GM23338 (cell line): ENCODE measurements at regions not wholly inside any gene's neighbourhood (a gene's known extent, or its start where the extent isn't known, plus 50 kb on each side); places are given as distances from the start of the nearest gene placed in this dataset.

ENCODE experiments used
- ATAC-seq: fragments of 200-7000 bp; cut with Tn5 transposase; 3 replicates; pipeline ENCODE4 v1.9.1; 2020
- DNase-seq: peaks from one replicate; pipeline ENCODE4 v3.0.0-alpha.2; 2015; ENCODE audit warnings: low spot score
- H2AFZ ChIP-seq: fragments of 200-600 bp; sonication (generic); 2 replicates; pipeline ENCODE4 v1.8.0; 2016; ENCODE audit warnings: antibody characterized with exemption, mild to moderate bottlenecking, moderate library complexity
- H3F3A ChIP-seq: fragments of 200-600 bp; sonication (generic); replicated peaks from 2 replicates; pipeline ENCODE4 v1.8.0; 2017; ENCODE audit warnings: antibody characterized with exemption, mixed run types, low read depth
- H3K27ac ChIP-seq: fragments of 200-600 bp; sonication (generic); 2 replicates; pipeline ENCODE4 v1.6.1; 2016; ENCODE audit warnings: low read depth
- H3K27me3 ChIP-seq: fragments of 200-600 bp; sonication (generic); 2 replicates; pipeline ENCODE4 v1.8.0; 2016; ENCODE audit warnings: mild to moderate bottlenecking, mixed run types, moderate library complexity; ENCODE audit not compliant: insufficient read depth
- H3K36me3 ChIP-seq: fragments of 200-600 bp; sonication (generic); 2 replicates; pipeline ENCODE4 v1.8.0; 2016; ENCODE audit warnings: mild to moderate bottlenecking; ENCODE audit not compliant: insufficient read depth
- H3K4me1 ChIP-seq: fragments of 200-600 bp; sonication (generic); 2 replicates; pipeline ENCODE4 v1.8.0; 2016; ENCODE audit warnings: mild to moderate bottlenecking, moderate library complexity; ENCODE audit not compliant: insufficient read depth
- H3K4me2 ChIP-seq: fragments of 200-600 bp; sonication (generic); 2 replicates; pipeline ENCODE4 v1.7.1; 2017; ENCODE audit warnings: mixed run types
- H3K4me3 ChIP-seq: fragments of 200-600 bp; sonication (generic); 2 replicates; pipeline ENCODE4 v1.6.1; 2016; ENCODE audit warnings: mixed run types
- H3K79me2 ChIP-seq: fragments of 200-600 bp; sonication (generic); replicated peaks from 2 replicates; pipeline ENCODE4 v1.8.0; 2017; ENCODE audit warnings: mild to moderate bottlenecking; ENCODE audit not compliant: insufficient read depth
- H3K9me2 ChIP-seq: fragments of 200-600 bp; sonication (generic); 2 replicates; pipeline ENCODE4 v1.8.0; 2017; ENCODE audit not compliant: insufficient read depth
- H4K20me1 ChIP-seq: fragments of 200-600 bp; sonication (generic); replicated peaks from 2 replicates; pipeline ENCODE4 v1.8.0; 2017; ENCODE audit warnings: mild to moderate bottlenecking; ENCODE audit not compliant: insufficient read depth
- H3K27ac Mint-ChIP-seq: 2 replicates; pipeline ENCODE4 v1.8.0; 2020; ENCODE audit warnings: inconsistent platforms, mild to moderate bottlenecking, moderate library complexity, mixed read lengths
- H3K27me3 Mint-ChIP-seq: 3 replicates; pipeline ENCODE4 v1.8.0; 2022; ENCODE audit warnings: low read depth, mild to moderate bottlenecking, moderate library complexity, mixed read lengths, inconsistent platforms; ENCODE audit not compliant: insufficient read depth, poor library complexity
- H3K36me3 Mint-ChIP-seq: 3 replicates; pipeline ENCODE4 v1.8.0; 2021; ENCODE audit warnings: low read depth, mild to moderate bottlenecking, inconsistent platforms, moderate library complexity, mixed read lengths
- H3K4me1 Mint-ChIP-seq: 3 replicates; pipeline ENCODE4 v1.8.0; 2020; ENCODE audit warnings: mild to moderate bottlenecking, inconsistent platforms, mixed read lengths
- H3K4me3 Mint-ChIP-seq: 3 replicates; pipeline ENCODE4 v1.8.0; 2021; ENCODE audit warnings: moderate library complexity, mild to moderate bottlenecking, inconsistent platforms, mixed read lengths
- H3K9me3 Mint-ChIP-seq: 3 replicates; pipeline ENCODE4 v1.8.0; 2020; ENCODE audit warnings: moderate library complexity, mild to moderate bottlenecking, inconsistent platforms, mixed read lengths
- CREB1 ChIP-seq: fragments of 250-450 bp; sonication (Bioruptor Pico); IDR thresholded peaks from 2 replicates; pipeline ENCODE4 v1.5.0; 2020; ENCODE audit warnings: low read depth, mild to moderate bottlenecking, moderate library complexity
- EZH2 ChIP-seq: fragments of 200-600 bp; sonication (generic); IDR thresholded peaks from one replicate; pipeline ENCODE4 v1.8.0; 2017; ENCODE audit warnings: antibody characterized with exemption, mild to moderate bottlenecking, low read depth; ENCODE audit not compliant: unreplicated experiment
- EZH2phosphoT487 ChIP-seq: fragments of 200-600 bp; sonication (generic); IDR thresholded peaks from one replicate; pipeline ENCODE4 v1.8.1; 2018; ENCODE audit warnings: antibody characterized with exemption; ENCODE audit not compliant: unreplicated experiment
- JUNB ChIP-seq: IDR thresholded peaks from one replicate; pipeline ENCODE4 v1.6.1; 2016; ENCODE audit warnings: antibody characterized with exemption; ENCODE audit not compliant: unreplicated experiment
- NANOG ChIP-seq: IDR thresholded peaks from 2 replicates; pipeline ENCODE4 v1.6.1; 2016; ENCODE audit warnings: antibody characterized with exemption, borderline replicate concordance
- POLR2AphosphoS5 ChIP-seq: IDR thresholded peaks from 2 replicates; pipeline ENCODE4 v1.6.1; 2016; ENCODE audit warnings: antibody characterized with exemption, low read depth
- STAT1 ChIP-seq: IDR thresholded peaks from one replicate; pipeline ENCODE4 v1.6.1; 2016; ENCODE audit warnings: antibody characterized with exemption; ENCODE audit not compliant: unreplicated experiment
- ZNF114 ChIP-seq: fragments of 250-450 bp; sonication (Bioruptor Pico); IDR thresholded peaks from 2 replicates; pipeline ENCODE4 v1.5.0; 2020; ENCODE audit warnings: mild to moderate bottlenecking, moderate library complexity
- ZNF331 ChIP-seq: fragments of 250-450 bp; sonication (Bioruptor Pico); IDR thresholded peaks from 2 replicates; pipeline ENCODE4 v1.5.0; 2020; ENCODE audit warnings: low read depth, mild to moderate bottlenecking, moderate library complexity
- TF ChIP-seq, protein P1 (sequence below): fragments of 250-450 bp; sonication (Bioruptor Pico); IDR thresholded peaks from 2 replicates; pipeline ENCODE4 v1.5.0; 2020; ENCODE audit warnings: mild to moderate bottlenecking, moderate library complexity
- TF ChIP-seq, protein P2 (sequence below), 2 experiments: fragments of 200-600 bp in 1 of 2; sonication (generic) in 1 of 2; conservative IDR thresholded peaks; 2 replicates each; pipeline versions ENCODE4 v1.5.1 to v1.6.1; 2016 to 2017; ENCODE audit warnings: antibody characterized with exemption in 2 of 2, low read depth in 2 of 2, mild to moderate bottlenecking in 2 of 2, moderate library complexity in 1 of 2
- TF ChIP-seq, protein P3 (sequence below): IDR thresholded peaks from one replicate; pipeline ENCODE4 v1.6.1; 2018; ENCODE audit warnings: antibody characterized with exemption; ENCODE audit not compliant: unreplicated experiment
- TF ChIP-seq, protein P4 (sequence below): IDR thresholded peaks from 2 replicates; pipeline ENCODE4 v1.6.1; 2016; ENCODE audit warnings: antibody characterized with exemption

DNA sequence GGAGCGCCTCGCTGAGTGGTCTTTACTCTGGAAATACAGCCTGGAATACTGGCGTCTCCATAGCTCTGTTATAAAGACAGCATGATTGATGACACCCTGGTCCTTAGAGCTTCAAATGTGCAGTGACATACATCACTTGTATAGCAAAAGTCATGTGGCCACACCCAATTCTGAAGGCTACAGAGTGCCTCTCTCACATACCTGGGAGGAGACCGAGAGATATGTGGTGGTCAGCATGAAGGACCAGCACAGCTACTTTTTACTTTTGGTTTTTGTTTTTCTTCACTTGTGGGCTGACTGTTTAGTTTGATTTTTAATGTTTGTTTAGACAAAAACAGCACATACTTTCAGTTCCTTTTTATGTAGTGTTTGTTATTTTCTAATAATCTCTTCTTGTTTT, 938.5 kb upstream of the SOX11 start:
- Histone ChIP-seq H3K36me3 (no peaks in the 10 kb centered on the region), H3F3A (no peaks in the 10 kb centered on the region), H3K9me2 (no peaks in the 10 kb centered on the region), H2AFZ (no peak overlapping the region), H3K27ac (no peak overlapping the region), H3K27me3 (no peaks in the 10 kb centered on the region), H3K79me2 (no peaks in the 10 kb centered on the region), H3K4me3 (no peak overlapping the region), H3K4me1 (no peaks in the 10 kb centered on the region), H3K4me2 (no peak overlapping the region), H4K20me1 (no peaks in the 10 kb centered on the region)
- no peak overlapping the region for H3K27ac Mint-ChIP-seq
- DNase-seq: no peak
- ATAC-seq: no peak
- no peak overlapping the region for H3K4me3 Mint-ChIP-seq
- no peaks in the 10 kb centered on the region for H3K4me1 Mint-ChIP-seq
- no peak for TF ChIP-seq POLR2AphosphoS5
- TF ChIP-seq, protein P1, sequence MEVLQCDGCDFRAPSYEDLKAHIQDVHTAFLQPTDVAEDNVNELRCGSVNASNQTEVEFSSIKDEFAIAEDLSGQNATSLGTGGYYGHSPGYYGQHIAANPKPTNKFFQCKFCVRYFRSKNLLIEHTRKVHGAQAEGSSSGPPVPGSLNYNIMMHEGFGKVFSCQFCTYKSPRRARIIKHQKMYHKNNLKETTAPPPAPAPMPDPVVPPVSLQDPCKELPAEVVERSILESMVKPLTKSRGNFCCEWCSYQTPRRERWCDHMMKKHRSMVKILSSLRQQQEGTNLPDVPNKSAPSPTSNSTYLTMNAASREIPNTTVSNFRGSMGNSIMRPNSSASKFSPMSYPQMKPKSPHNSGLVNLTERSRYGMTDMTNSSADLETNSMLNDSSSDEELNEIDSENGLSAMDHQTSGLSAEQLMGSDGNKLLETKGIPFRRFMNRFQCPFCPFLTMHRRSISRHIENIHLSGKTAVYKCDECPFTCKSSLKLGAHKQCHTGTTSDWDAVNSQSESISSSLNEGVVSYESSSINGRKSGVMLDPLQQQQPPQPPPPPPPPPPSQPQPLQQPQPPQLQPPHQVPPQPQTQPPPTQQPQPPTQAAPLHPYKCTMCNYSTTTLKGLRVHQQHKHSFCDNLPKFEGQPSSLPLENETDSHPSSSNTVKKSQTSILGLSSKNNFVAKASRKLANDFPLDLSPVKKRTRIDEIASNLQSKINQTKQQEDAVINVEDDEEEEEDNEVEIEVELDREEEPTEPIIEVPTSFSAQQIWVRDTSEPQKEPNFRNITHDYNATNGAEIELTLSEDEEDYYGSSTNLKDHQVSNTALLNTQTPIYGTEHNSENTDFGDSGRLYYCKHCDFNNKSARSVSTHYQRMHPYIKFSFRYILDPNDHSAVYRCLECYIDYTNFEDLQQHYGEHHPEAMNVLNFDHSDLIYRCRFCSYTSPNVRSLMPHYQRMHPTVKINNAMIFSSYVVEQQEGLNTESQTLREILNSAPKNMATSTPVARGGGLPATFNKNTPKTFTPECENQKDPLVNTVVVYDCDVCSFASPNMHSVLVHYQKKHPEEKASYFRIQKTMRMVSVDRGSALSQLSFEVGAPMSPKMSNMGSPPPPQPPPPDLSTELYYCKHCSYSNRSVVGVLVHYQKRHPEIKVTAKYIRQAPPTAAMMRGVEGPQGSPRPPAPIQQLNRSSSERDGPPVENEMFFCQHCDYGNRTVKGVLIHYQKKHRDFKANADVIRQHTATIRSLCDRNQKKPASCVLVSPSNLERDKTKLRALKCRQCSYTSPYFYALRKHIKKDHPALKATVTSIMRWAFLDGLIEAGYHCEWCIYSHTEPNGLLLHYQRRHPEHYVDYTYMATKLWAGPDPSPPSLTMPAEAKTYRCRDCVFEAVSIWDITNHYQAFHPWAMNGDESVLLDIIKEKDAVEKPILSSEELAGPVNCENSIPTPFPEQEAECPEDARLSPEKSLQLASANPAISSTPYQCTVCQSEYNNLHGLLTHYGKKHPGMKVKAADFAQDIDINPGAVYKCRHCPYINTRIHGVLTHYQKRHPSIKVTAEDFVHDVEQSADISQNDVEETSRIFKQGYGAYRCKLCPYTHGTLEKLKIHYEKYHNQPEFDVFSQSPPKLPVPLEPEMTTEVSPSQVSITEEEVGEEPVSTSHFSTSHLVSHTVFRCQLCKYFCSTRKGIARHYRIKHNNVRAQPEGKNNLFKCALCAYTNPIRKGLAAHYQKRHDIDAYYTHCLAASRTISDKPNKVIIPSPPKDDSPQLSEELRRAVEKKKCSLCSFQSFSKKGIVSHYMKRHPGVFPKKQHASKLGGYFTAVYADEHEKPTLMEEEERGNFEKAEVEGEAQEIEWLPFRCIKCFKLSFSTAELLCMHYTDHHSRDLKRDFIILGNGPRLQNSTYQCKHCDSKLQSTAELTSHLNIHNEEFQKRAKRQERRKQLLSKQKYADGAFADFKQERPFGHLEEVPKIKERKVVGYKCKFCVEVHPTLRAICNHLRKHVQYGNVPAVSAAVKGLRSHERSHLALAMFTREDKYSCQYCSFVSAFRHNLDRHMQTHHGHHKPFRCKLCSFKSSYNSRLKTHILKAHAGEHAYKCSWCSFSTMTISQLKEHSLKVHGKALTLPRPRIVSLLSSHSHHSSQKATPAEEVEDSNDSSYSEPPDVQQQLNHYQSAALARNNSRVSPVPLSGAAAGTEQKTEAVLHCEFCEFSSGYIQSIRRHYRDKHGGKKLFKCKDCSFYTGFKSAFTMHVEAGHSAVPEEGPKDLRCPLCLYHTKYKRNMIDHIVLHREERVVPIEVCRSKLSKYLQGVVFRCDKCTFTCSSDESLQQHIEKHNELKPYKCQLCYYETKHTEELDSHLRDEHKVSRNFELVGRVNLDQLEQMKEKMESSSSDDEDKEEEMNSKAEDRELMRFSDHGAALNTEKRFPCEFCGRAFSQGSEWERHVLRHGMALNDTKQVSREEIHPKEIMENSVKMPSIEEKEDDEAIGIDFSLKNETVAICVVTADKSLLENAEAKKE: no peak
- TF ChIP-seq, protein P2, sequence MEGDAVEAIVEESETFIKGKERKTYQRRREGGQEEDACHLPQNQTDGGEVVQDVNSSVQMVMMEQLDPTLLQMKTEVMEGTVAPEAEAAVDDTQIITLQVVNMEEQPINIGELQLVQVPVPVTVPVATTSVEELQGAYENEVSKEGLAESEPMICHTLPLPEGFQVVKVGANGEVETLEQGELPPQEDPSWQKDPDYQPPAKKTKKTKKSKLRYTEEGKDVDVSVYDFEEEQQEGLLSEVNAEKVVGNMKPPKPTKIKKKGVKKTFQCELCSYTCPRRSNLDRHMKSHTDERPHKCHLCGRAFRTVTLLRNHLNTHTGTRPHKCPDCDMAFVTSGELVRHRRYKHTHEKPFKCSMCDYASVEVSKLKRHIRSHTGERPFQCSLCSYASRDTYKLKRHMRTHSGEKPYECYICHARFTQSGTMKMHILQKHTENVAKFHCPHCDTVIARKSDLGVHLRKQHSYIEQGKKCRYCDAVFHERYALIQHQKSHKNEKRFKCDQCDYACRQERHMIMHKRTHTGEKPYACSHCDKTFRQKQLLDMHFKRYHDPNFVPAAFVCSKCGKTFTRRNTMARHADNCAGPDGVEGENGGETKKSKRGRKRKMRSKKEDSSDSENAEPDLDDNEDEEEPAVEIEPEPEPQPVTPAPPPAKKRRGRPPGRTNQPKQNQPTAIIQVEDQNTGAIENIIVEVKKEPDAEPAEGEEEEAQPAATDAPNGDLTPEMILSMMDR (conservative IDR thresholded peaks at IDR 0.05; ENCODE audit: low read depth in 2 of 2): no peak
- TF ChIP-seq EZH2: no peak
- no peak for TF ChIP-seq ZNF331 (CRISPR knock-in tag)
- no peak for TF ChIP-seq CREB1 (CRISPR knock-in tag)
- TF ChIP-seq, protein P3, sequence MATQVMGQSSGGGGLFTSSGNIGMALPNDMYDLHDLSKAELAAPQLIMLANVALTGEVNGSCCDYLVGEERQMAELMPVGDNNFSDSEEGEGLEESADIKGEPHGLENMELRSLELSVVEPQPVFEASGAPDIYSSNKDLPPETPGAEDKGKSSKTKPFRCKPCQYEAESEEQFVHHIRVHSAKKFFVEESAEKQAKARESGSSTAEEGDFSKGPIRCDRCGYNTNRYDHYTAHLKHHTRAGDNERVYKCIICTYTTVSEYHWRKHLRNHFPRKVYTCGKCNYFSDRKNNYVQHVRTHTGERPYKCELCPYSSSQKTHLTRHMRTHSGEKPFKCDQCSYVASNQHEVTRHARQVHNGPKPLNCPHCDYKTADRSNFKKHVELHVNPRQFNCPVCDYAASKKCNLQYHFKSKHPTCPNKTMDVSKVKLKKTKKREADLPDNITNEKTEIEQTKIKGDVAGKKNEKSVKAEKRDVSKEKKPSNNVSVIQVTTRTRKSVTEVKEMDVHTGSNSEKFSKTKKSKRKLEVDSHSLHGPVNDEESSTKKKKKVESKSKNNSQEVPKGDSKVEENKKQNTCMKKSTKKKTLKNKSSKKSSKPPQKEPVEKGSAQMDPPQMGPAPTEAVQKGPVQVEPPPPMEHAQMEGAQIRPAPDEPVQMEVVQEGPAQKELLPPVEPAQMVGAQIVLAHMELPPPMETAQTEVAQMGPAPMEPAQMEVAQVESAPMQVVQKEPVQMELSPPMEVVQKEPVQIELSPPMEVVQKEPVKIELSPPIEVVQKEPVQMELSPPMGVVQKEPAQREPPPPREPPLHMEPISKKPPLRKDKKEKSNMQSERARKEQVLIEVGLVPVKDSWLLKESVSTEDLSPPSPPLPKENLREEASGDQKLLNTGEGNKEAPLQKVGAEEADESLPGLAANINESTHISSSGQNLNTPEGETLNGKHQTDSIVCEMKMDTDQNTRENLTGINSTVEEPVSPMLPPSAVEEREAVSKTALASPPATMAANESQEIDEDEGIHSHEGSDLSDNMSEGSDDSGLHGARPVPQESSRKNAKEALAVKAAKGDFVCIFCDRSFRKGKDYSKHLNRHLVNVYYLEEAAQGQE: no peak
- TF ChIP-seq ZNF114 (CRISPR knock-in tag): no peak
- TF ChIP-seq NANOG: no peak
- no peak for TF ChIP-seq JUNB
- TF ChIP-seq EZH2phosphoT487: no peak
- TF ChIP-seq, protein P4, sequence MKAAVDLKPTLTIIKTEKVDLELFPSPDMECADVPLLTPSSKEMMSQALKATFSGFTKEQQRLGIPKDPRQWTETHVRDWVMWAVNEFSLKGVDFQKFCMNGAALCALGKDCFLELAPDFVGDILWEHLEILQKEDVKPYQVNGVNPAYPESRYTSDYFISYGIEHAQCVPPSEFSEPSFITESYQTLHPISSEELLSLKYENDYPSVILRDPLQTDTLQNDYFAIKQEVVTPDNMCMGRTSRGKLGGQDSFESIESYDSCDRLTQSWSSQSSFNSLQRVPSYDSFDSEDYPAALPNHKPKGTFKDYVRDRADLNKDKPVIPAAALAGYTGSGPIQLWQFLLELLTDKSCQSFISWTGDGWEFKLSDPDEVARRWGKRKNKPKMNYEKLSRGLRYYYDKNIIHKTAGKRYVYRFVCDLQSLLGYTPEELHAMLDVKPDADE: no peak
- no peak for TF ChIP-seq STAT1
- H3K9me3 Mint-ChIP-seq: peaks cover 86% of the 10 kb centered on the region
- no peaks in the 10 kb centered on the region; the same call in 2 of the 3 replicates for H3K36me3 Mint-ChIP-seq
- H3K27me3 Mint-ChIP-seq: peaks cover 2% of the 10 kb centered on the region
